ENCODE measurements at regions not wholly inside any gene's neighbourhood (a gene's known extent, or its start where the extent isn't known, plus 50 kb on each side); places are given as distances from the start of the nearest gene placed in this dataset.

- TF ChIP-seq PPARA (CRISPR knock-in tag; IDR thresholded peaks at IDR 0.05; ENCODE audit: borderline replicate concordance) (no peak), RARB (CRISPR knock-in tag; IDR thresholded peaks at IDR 0.05) (no peak), ZFP3 (CRISPR knock-in tag; IDR thresholded peaks at IDR 0.05) (no peak), TOX (CRISPR knock-in tag; IDR thresholded peaks at IDR 0.05; ENCODE audit: borderline replicate concordance) (no peak), ZFP30 (CRISPR knock-in tag; IDR thresholded peaks at IDR 0.05) (no peak), CSDC2 (CRISPR knock-in tag; IDR thresholded peaks at IDR 0.05) (no peak), ZC3H10 (CRISPR knock-in tag; IDR thresholded peaks at IDR 0.05) (no peak), ZNF8 (CRISPR knock-in tag; IDR thresholded peaks at IDR 0.05) (no peak), SNAI2 (CRISPR knock-in tag; IDR thresholded peaks at IDR 0.05) (no peak), ZNF565 (CRISPR knock-in tag; conservative IDR thresholded peaks at IDR 0.05; ENCODE audit: low read depth) (no peak)
- TF ChIP-seq, protein P1, sequence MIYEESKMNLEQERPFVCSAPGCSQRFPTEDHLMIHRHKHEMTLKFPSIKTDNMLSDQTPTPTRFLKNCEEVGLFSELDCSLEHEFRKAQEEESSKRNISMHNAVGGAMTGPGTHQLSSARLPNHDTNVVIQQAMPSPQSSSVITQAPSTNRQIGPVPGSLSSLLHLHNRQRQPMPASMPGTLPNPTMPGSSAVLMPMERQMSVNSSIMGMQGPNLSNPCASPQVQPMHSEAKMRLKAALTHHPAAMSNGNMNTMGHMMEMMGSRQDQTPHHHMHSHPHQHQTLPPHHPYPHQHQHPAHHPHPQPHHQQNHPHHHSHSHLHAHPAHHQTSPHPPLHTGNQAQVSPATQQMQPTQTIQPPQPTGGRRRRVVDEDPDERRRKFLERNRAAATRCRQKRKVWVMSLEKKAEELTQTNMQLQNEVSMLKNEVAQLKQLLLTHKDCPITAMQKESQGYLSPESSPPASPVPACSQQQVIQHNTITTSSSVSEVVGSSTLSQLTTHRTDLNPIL (CRISPR knock-in tag; IDR thresholded peaks at IDR 0.05; ENCODE audit: low read depth) = no peak
- TF ChIP-seq, protein P2, sequence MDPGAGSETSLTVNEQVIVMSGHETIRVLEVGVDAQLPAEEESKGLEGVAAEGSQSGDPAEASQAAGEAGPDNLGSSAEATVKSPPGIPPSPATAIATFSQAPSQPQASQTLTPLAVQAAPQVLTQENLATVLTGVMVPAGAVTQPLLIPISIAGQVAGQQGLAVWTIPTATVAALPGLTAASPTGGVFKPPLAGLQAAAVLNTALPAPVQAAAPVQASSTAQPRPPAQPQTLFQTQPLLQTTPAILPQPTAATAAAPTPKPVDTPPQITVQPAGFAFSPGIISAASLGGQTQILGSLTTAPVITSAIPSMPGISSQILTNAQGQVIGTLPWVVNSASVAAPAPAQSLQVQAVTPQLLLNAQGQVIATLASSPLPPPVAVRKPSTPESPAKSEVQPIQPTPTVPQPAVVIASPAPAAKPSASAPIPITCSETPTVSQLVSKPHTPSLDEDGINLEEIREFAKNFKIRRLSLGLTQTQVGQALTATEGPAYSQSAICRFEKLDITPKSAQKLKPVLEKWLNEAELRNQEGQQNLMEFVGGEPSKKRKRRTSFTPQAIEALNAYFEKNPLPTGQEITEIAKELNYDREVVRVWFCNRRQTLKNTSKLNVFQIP (CRISPR knock-in tag; IDR thresholded peaks at IDR 0.05; ENCODE audit: borderline replicate concordance, low read depth) = no peak
- TF ChIP-seq, protein P3, sequence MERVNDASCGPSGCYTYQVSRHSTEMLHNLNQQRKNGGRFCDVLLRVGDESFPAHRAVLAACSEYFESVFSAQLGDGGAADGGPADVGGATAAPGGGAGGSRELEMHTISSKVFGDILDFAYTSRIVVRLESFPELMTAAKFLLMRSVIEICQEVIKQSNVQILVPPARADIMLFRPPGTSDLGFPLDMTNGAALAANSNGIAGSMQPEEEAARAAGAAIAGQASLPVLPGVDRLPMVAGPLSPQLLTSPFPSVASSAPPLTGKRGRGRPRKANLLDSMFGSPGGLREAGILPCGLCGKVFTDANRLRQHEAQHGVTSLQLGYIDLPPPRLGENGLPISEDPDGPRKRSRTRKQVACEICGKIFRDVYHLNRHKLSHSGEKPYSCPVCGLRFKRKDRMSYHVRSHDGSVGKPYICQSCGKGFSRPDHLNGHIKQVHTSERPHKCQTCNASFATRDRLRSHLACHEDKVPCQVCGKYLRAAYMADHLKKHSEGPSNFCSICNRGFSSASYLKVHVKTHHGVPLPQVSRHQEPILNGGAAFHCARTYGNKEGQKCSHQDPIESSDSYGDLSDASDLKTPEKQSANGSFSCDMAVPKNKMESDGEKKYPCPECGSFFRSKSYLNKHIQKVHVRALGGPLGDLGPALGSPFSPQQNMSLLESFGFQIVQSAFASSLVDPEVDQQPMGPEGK (CRISPR knock-in tag; IDR thresholded peaks at IDR 0.05; ENCODE audit: borderline replicate concordance) = no peak
Observed at GRCh38 chr10:65548001-65548400, 1377.8 kb upstream of the LRRTM3 start.
